ENCODE measurements at regions not wholly inside any gene's neighbourhood (a gene's known extent, or its start where the extent isn't known, plus 50 kb on each side); places are given as distances from the start of the nearest gene placed in this dataset.

- no peak for TF ChIP-seq CTCF (conservative IDR thresholded peaks at IDR 0.05)
- no peak for TF ChIP-seq EZH2 (IDR thresholded peaks at IDR 0.05; ENCODE audit: low read depth)
Measured at GRCh38 chr9:28212979-28213378, 639.7 kb upstream of the C9orf72 start.

All from PC-9 (cell line).